HG03064 (cell line): ENCODE measurements at regions not wholly inside any gene's neighbourhood (a gene's known extent, or its start where the extent isn't known, plus 50 kb on each side); places are given as distances from the start of the nearest gene placed in this dataset.
"Not testable (repeated sequence)": the region's sequence is repeated elsewhere in the genome, so short reads cannot be mapped to it uniquely, and the experiment has no call there.

Experiments used
- ATAC-seq: cut with Tn5 transposase; IDR thresholded peaks from one replicate; pipeline ENCODE4 v1.9.1; 2021; ENCODE audit warnings: low read depth; ENCODE audit not compliant: unreplicated experiment

DNA sequence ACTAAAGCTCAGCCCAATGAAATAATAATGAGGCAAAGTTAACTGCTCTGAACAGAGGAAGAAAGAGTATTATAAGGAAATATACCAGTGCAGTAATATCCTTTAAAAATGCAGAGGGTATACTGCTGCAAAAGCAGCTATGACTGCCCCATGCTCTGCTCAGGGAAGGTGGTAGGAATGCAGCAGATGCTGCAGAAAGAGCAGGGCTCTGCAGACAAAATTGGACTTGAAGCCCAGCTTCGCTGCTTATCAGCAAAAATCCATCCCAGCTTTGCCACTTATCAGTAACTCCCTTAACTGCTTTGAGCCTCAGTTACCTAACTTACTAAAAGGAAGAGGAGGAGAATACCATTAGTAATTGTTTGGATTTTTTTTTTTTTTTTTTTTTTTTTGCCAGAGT is 533.8 kb upstream of the CDH5 start:
- ATAC-seq, result no peak

DNA sequence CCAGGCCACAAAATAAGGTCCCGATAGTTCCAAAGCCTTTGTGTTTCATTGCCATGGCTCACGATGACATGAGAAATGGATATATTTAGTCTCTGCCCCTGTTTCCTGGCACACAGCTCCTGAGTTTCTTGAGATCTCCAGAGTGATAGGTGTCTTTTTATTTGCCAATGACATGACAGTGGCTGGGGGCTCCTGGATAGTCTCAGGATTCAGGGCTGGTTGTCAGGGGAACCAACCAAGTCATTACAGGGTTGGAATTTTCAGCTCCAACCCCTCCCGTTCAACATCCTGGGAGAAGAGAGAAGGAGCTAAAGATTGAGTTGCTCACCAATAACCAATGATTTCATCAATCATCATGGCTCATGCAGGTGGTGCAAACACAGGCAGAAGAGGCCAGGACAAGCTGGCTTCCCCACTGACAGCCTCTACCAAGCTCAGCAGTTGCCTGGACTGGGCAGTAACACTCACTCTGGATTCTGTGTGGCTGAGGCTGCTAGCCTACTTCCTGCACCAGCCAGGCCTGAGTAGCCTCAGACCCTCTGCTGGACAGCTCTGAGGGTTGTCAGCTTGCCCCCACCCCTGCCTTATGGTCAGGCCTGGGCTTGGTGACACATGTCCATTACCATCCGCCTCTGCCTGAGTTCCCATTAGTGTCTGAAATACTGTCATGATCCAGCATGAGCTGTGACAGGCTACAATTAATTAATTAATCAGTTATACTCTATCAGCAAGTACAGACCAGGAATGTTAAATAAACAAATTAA is 534.4 kb upstream of the CDH5 start:
- no peak for ATAC-seq

DNA sequence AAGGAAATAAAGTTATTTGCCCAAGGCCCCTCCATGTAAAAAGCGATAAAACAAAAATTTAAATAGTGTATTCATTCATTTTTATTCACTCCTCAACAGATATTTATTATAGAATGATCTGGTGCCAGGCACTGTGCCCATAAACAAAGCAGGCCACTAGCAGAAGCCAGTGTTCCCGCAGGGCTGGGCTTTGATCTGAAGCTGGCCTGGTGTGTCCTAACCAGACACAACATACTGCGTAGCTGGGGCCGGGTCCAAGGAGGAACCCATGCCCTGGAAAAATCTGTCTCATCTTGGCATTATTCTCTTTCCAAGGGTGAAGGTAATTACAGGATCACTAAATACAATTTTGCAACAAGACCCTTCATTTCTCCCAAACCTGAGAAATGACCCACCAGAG is 537.4 kb upstream of the CDH5 start:
- no peak for ATAC-seq

DNA sequence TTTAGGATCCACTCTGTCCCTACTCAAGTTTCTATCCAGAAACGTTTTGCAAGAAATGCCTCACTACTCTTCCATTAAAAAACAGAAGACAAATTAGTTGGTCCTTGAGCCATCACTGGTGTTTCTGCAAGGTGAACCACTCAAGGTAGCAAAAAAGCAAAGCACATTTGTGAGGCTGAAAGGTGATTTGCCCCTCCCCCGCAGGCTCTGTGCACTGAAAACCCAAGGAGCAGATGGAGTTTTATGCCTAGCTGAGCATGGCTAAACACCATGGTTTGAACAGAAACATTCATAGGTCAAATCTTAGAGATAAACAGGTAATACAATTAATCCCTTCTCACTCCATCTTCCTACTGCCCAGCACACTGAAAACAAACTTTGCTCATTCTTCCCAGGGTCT is 538.2 kb upstream of the CDH5 start:
- no peak for ATAC-seq

DNA sequence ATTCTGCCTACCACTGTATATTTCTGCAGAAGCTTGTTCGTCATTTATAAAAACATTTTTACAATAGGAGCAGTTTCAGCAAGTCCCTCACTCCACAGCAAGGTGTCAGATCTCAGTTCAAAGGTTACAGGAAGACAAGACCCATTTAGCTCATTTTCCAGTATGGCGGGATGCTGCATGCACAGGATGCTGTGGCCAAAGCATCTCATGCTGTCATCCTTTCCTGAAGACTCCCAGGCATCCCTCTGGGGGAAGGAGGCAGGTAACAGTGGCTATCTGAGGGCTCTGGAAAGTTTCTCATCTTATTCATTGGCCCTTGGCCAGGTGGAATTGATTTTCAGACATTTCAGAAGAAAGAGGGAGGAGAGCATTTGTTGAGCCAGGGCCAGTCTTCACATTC is 539.3 kb upstream of the CDH5 start:
- no peak for ATAC-seq

DNA sequence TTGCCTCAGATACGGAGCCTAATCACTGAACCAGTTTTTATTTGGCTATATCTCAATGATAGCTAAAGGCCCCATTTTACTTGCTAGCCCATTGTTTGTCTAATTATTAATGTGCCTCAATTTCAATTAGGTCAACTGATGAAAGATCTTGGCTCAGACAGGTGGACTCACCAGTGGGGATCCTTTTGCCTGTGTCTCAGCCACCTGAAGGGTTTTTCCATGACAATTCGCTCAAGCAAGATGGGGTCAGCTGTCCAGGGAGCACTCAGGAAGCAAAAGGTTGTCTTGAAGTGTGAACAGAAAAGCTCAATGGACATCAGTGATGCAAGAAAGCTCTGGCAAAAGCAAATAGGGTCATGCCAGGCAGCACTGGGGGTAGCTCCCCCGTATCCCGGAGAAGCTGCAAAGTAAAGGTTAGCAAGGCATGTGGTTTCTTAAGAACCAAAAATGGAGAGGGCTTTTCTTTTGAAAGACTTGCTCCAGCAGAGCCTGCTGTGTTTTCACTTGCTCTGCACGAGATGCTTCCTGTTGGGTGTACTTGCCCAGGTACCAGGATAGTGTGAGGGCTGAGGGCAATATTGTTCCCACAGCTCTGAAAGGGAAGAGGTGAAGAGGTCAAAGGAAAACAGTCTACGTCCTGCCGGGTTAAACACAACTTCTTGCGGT is 541.2 kb upstream of the CDH5 start:
- ATAC-seq, result no peak

DNA sequence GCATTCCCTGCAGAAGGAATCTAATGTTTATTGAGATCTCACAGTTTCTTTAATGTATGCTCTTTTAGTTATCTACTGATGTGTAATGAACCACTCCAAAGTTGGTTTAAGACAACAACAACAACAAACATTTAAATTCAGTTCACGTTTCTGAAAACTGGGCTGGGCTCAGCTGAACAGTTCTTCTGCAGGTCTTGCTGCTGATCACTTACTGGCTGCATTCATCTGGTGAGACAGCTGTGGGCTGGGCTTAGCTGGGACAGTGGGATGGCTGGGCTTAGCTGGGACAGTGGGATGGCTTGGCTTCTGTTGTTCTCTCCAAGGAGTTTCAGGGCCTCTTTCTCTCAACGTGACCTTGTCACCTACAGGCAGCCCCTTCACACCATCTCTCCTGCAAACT is 544.3 kb upstream of the CDH5 start:
- ATAC-seq, result no peak

DNA sequence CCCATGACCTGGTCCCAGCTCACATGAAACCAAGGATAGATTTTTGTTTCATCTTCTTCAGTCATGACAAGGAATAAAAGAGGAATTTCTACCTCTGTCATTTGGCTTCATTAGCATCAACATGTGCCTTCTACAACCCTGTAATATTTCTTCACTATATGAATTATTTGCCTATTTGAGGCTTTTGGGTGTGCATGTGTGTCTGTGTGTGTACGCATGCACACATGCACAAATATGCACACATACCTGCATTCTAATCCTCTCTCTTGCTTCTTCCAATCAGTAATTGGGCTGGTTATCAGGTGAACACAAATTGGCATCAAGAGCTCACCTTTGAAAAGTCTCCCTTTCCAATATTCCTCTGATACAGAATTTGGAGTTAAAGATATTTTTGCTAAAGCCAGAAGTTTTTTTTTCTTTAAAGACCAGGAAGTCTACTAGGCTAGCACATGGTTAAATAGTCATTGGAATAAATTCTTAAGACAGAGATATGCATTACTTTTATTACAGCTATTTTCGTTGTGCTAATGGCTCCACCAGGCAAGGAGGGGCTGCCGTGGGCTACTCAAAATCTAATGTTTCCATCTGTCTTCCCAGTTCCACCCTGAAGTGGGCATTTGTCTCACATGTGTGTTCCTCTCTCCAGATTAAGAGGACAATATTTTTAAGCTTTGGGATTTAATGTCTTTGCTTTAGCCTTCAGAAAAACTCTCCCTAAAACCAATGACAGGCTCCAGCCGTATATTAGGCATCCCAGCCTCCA is 547.2 kb upstream of the CDH5 start:
- no peak for ATAC-seq

DNA sequence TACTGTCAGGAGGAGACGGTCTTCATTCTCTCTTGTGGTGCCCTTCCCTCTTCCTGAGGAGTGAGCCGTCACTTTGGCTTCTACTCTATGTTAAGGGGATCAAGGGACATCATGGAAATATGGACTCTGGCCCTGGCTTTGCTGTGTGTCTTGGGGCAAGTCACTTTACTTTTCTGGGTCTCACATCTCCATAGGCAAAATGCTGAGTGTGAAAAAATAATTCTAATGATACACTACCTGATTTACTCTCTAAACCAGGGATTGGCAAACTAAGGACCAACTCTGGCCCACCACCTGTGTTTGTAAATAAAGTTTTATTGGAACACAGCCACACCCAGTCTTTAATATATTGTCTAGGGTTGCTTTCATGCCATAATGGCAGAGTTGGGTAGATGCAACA is 548.7 kb upstream of the CDH5 start:
- ATAC-seq, result no peak

DNA sequence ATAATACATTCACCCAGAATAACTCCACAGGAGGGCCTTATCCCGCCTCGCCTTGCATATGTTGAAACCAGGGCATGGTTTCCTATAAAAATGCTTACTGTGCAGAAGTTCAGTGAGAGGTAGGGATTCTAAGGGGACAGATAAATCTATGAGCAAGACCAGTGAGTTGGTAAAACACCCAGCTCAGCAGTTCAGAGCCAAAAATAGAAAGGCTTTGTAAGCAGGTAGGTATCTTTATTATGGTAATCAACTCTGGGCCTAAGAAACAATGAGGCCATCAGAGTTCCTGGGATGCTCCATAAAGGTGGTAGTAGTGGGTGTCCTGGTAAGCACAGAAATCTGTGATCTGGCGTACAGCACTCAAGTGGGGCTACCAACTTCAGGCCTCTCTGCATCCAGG is 549.4 kb upstream of the CDH5 start:
- no peak for ATAC-seq

DNA sequence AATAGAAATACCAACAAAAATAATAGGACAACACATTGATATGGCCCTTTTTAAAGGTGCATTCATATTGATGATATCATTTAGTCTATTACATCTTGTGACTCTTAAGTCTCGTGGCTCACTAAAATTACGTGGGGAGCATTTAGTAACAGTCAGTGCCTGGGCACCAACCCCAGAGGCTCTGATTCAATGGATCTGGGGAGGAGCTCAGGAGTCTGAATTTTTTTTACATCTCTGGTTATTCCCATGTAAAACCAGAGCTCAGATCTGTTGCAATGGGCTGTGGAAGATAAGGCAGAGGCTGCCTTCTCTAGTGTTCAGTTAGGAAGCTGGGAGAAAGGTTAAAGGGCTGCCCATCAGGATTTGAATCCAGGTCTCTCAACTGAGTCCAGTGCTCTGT is 549.9 kb upstream of the CDH5 start:
- no peak for ATAC-seq

DNA sequence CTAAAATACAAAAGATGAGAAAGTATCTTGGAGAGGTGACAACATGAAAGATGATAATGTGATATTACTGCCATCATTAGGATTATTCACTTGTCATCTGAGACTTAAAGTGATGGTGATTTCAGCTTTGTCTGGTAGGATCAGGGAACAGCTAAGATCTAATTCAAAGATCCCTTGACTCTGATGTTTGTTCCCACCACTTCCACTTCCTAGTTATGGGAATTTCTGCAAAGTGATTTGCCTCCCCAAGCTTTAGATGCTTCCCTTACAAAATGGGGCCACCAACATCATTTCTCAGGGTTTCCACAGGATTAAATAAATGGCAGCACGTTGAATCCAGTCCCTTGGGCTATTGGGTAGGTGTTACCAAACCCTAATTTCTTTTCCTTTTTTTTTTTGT is 550.8 kb upstream of the CDH5 start:
- no peak for ATAC-seq

DNA sequence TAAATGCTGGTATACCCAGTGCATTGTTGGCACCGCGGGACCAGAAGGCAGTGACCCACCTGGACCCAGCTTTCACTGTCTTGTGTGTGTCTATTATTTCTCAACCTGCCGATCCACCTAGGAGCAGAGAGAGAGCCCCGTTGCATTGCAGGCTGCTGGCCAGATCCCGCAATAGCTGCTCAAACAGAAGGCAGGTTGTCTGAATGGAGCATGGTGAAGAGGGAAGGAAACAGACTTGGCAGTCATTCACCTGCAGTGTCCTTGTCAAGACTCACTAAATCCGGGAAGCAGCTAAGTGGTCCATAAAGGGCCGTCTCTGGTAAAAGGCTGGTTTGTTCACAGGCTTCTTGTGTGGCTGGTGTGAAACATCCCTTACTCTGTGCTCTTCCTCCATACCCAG is 552.6 kb upstream of the CDH5 start:
- not testable (repeated sequence) for ATAC-seq

DNA sequence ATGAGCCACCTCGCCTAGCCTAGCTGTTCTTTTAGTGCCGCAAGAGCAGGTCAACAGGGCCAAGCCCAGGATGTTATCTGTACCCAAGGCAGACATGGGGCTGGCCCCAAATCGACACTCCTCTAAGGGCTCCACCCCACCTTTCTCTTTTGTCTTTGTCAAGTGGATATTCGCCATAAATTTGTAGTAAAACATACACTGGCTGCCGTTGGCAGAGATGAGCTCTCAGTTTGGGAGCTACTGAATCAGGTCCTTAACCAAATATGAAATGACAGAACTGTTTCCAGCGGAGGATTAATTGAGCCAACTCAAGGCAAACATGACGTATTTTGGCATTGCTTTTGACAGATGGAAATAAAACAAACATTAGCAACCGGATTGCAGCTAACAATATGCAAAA is 556.9 kb upstream of the CDH5 start:
- no peak for ATAC-seq

DNA sequence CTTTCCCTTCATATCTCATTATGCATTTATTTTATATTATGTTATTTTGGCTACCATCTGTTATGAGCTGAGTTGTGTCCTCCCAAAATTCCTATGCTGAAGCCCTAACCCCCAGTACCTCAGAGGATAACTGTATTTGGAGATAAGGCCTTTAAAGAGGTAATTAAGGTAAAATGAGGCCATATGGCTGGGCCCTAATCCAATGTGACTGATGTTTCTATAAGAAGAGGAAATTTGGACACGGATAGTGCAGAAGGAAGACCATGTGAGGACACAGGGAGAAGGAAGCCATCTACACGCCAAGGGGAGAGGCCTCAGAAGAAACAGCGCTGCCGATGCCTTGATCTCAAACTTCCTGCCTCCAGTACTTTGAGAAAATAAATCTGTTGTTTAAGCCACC is 557.7 kb upstream of the CDH5 start:
- no peak for ATAC-seq

DNA sequence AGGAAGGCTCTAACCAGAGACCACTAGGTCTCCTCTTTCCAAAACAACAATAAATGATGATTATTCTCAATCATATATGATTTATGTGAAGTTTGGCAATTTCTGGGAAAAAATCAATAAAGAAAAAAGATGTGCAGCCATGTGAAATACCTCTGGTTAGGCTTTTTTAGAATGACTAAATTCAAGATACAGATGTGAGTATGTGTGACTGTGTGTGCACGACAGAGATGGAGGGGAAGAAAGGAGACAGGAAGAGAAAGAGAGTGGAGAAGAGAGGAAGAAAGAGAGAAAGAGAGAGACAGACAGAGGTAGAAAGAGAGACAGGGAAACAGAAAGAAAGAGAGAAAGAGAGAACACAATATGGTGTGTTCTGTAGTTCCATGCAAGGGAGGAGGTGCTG is 558.6 kb upstream of the CDH5 start:
- no peak for ATAC-seq

DNA sequence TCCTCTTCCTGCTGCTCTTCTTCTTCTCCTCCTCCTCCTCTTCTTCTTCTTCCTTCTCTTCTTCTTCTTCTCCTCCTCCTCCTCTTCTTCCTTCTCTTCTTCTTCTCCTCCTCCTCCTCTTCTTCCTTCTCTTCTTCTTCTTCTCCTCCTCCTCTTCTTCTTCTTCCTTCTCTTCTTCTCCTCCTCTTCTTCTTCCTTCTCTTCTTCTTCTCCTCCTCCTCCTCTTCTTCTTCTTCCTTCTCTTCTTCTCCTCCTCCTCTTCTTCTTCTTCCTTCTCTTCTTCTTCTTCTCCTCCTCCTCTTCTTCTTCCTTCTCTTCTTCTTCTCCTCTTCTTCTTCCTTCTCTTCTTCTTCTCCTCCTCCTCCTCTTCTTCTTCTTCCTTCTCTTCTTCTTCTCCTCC is 560.8 kb upstream of the CDH5 start:
- ATAC-seq, result not testable (repeated sequence)

DNA sequence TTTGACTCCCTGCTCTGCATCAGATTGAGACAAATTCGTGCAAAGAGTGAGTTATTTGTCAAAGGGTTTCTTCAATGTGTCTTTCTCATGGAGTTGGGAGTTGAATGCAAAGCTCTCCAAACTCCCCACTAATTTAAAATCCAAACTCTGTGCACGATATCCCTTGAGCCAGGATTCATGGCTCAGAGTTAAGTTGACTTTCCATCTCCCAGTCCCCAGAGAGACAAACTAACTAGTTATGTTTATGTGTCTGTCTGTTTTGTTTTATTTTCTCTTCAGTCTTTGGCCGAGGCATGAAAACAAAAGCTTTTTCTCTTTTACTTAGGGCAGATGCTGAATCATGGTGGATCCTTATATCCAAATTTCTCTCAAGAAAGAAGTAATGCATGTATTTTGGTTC is 570.0 kb upstream of the CDH5 start:
- no peak for ATAC-seq

DNA sequence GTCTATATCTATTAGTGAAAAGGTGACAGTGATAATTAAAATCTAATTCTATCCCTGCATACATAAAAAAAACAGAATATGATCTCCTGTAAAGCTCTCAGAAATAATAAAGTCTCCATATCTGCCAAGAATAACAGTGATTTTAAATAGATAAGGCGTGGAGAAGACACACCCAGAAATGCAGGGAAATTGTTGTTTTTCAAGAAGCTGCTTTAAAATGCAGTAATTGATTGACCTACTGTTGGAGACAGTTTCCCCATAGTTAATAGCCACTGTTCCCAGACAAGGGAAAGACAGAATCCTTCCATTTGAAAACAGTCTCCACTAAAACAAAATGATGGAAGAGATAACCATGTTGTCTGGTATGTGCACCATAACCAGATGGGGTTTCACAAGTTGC is 571.5 kb upstream of the CDH5 start:
- no peak for ATAC-seq

DNA sequence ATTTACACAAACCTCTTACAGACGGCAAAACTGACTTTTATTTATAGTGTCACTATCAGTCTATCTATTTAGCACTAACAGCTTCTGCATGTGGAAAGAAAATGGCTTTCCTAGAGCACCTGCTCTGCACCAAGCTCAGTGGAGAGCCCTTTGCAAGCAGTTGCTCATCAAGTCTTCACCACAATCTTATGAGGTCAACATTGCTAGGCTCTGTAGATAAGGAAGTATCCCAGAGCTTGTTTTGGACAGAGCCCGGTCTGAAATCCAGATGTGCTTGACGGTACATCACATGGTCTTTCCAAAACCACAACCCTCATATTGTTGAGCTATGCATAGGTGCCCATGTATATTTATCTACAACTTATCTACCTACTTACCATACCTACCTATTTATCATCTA is 572.7 kb upstream of the CDH5 start:
- ATAC-seq, result no peak

DNA sequence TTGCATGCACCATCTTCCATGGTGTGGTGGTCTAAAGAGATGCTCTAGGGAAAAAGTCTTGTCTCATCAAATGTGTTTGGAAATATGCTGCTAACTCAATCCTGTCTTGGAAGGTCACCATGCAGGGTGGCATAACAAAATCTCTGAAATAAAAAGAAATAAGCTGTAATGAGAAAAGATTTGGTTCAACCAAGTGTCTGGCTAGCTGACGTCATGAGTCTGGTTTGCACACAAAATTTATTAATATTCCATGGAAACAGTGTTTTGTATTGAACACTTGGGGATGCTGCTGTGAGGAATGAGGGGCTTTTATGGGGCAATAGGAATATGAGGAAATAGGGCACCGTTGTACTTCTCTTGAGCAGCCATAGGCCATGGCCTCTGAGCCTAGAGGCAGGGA is 575.7 kb upstream of the CDH5 start:
- no peak for ATAC-seq
